H1 (cell line): ENCODE measurements at regions not wholly inside any gene's neighbourhood (a gene's known extent, or its start where the extent isn't known, plus 50 kb on each side); places are given as distances from the start of the nearest gene placed in this dataset.
"Not testable (repeated sequence)": the region's sequence is repeated elsewhere in the genome, so short reads cannot be mapped to it uniquely, and the experiment has no call there.

Experiments used
- CTCF ChIA-PET: fragments of 300-600 bp; sonication (Branson Sonifier 250); formaldehyde crosslinking; loops from one replicate; lab custom pipeline; 2021; ENCODE audit not compliant: partially characterized antibody; lab: Charles Lee
- POLR2A ChIA-PET: fragments of 300-600 bp; sonication (Branson Sonifier 250); formaldehyde crosslinking; loops from one replicate; lab custom pipeline; 2021; ENCODE audit warnings: inconsistent platforms; ENCODE audit not compliant: partially characterized antibody; lab: Charles Lee
- DNase-seq, 2 experiments: peaks; one replicate each; pipeline versions ENCODE4 v3.0.0 to v3.0.0-alpha.2; 2010 to 2022; ENCODE audit warnings: low spot score in 2 of 2, low read depth in 1 of 2, mixed read lengths in 1 of 2
- FAIRE-seq: peaks from 2 replicates; lab custom pipeline; 2011; peaks lifted over from hg19 to GRCh38; lab: Jason Lieb, UNC
- H2AFZ ChIP-seq: 2 replicates; pipeline ENCODE4 v1.8.1; 2012; ENCODE audit warnings: low read length, inconsistent platforms
- H2AK5ac ChIP-seq: 2 replicates; pipeline ENCODE4 v1.6.1; 2013; ENCODE audit warnings: low read depth, low read length
- H2BK120ac ChIP-seq: replicated peaks from 2 replicates; pipeline ENCODE3; 2013; ENCODE audit warnings: low read depth, low read length, inconsistent platforms
- H2BK12ac ChIP-seq: 2 replicates; pipeline ENCODE4 v1.6.1; 2013; ENCODE audit warnings: low read depth, low read length
- H2BK15ac ChIP-seq: 2 replicates; pipeline ENCODE4 v1.6.1; 2013; ENCODE audit warnings: low read length
- H2BK20ac ChIP-seq: 2 replicates; pipeline ENCODE4 v1.6.1; 2013; ENCODE audit warnings: low read length
- H2BK5ac ChIP-seq: 2 replicates; pipeline ENCODE4 v1.6.1; 2013; ENCODE audit warnings: low read depth, low read length
- H3K14ac ChIP-seq: 2 replicates; pipeline ENCODE4 v1.6.1; 2013; ENCODE audit warnings: inconsistent platforms; ENCODE audit not compliant: insufficient read length
- H3K18ac ChIP-seq: 2 replicates; pipeline ENCODE4 v1.6.1; 2013; ENCODE audit warnings: low read length; ENCODE audit errors: extremely low read depth
- H3K23ac ChIP-seq: 2 replicates; pipeline ENCODE4 v1.6.1; 2013; ENCODE audit warnings: inconsistent platforms; ENCODE audit not compliant: insufficient read length
- H3K23me2 ChIP-seq: 2 replicates; pipeline ENCODE4 v1.6.1; 2013; ENCODE audit warnings: low read depth, low read length
- H3K27ac ChIP-seq: 2 replicates; pipeline ENCODE4 v1.6.1; 2011; ENCODE audit warnings: low read depth, low read length, inconsistent platforms
- H3K27me3 ChIP-seq, 4 experiments: replicated peaks in 1 of 4; 1 replicate in 1 of 4; 2 replicates in 3 of 4; pipeline versions ENCODE4 v1.6.1 to v1.8.1; 2011 to 2013; ENCODE audit warnings: low read length in 3 of 4, mild to moderate bottlenecking in 3 of 4, inconsistent platforms in 2 of 4, mixed read lengths in 2 of 4, moderate library complexity in 1 of 4; ENCODE audit not compliant: control insufficient read depth in 3 of 4, insufficient read depth in 3 of 4; ENCODE audit errors: extremely low read depth in 1 of 4
- H3K36me3 ChIP-seq, 4 experiments: 2 replicates each; pipeline versions ENCODE4 v1.6.1 to v1.8.1; 2011 to 2013; ENCODE audit warnings: mild to moderate bottlenecking in 4 of 4, low read length in 3 of 4, moderate library complexity in 2 of 4, control low read depth in 1 of 4, inconsistent platforms in 1 of 4; ENCODE audit not compliant: insufficient read depth in 4 of 4, control insufficient read depth in 2 of 4
- H3K4ac ChIP-seq: replicated peaks from 2 replicates; pipeline ENCODE3; 2013; ENCODE audit warnings: low read length, low read depth, mixed read lengths, inconsistent platforms; ENCODE audit not compliant: insufficient read length
- H3K4me1 ChIP-seq, 4 experiments: replicated peaks in 1 of 4; 1 replicate in 1 of 4; 2 replicates in 3 of 4; pipeline versions ENCODE4 v1.6.1 to v1.8.1; 2011 to 2013; ENCODE audit warnings: low read length in 3 of 4, inconsistent platforms in 2 of 4, mixed read lengths in 1 of 4; ENCODE audit not compliant: insufficient read depth in 4 of 4, control insufficient read depth in 3 of 4
- H3K4me2 ChIP-seq, 2 experiments: 2 replicates each; pipeline versions ENCODE4 v1.6.1 to v1.8.1; 2011 to 2013; ENCODE audit warnings: low read depth in 2 of 2, low read length in 2 of 2, control low read depth in 1 of 2, inconsistent platforms in 1 of 2, mild to moderate bottlenecking in 1 of 2; ENCODE audit not compliant: insufficient read depth in 1 of 2
- H3K4me3 ChIP-seq, 4 experiments: fragments of 200-600, 300-600 bp in 1 of 4; sonication (generic), shearing (Covaris generic), sonication (Bioruptor Twin) in 1 of 4; 2 replicates each; pipeline versions ENCODE4 v1.5.1 to v1.8.1; 2011 to 2016; ENCODE audit warnings: low read length in 4 of 4, low read depth in 3 of 4, control low read depth in 2 of 4, inconsistent platforms in 2 of 4, mild to moderate bottlenecking in 2 of 4, mixed read lengths in 1 of 4, moderate library complexity in 1 of 4; ENCODE audit not compliant: insufficient read depth in 2 of 4; ENCODE audit errors: extremely low read depth in 1 of 4
- H3K56ac ChIP-seq: replicated peaks from 2 replicates; pipeline ENCODE3; 2013; ENCODE audit warnings: low read depth, mild to moderate bottlenecking, mixed read lengths, low read length, inconsistent platforms; ENCODE audit not compliant: insufficient read length
- H3K79me1 ChIP-seq: 2 replicates; pipeline ENCODE4 v1.6.1; 2013; ENCODE audit warnings: low read depth, low read length, control low read depth
- H3K79me2 ChIP-seq, 2 experiments: 2 replicates each; pipeline versions ENCODE4 v1.6.1 to v1.8.1; 2012 to 2013; ENCODE audit warnings: low read length in 2 of 2, mild to moderate bottlenecking in 2 of 2, inconsistent platforms in 1 of 2; ENCODE audit not compliant: insufficient read depth in 2 of 2, control insufficient read depth in 1 of 2
- H3K9ac ChIP-seq, 4 experiments: replicated peaks in 1 of 4; 1 replicate in 1 of 4; 2 replicates in 3 of 4; pipeline versions ENCODE4 v1.6.1 to v1.8.1; 2011 to 2013; ENCODE audit warnings: low read depth in 3 of 4, low read length in 3 of 4, control low read depth in 2 of 4, mild to moderate bottlenecking in 2 of 4, moderate library complexity in 2 of 4, inconsistent platforms in 1 of 4; ENCODE audit errors: extremely low read depth in 1 of 4
- H3K9me3 ChIP-seq, 2 experiments: 2 replicates each; pipeline versions ENCODE4 v1.6.1 to v1.8.1; 2012 to 2013; ENCODE audit warnings: mild to moderate bottlenecking in 2 of 2, moderate library complexity in 2 of 2, control low read depth in 1 of 2, inconsistent platforms in 1 of 2, low read depth in 1 of 2, low read length in 1 of 2, mixed read lengths in 1 of 2; ENCODE audit not compliant: insufficient read depth in 2 of 2
- H4K20me1 ChIP-seq, 2 experiments: replicated peaks in 1 of 2; 2 replicates each; pipeline versions ENCODE3 to v1.8.1; 2011 to 2013; ENCODE audit warnings: inconsistent platforms in 2 of 2, low read length in 2 of 2, mild to moderate bottlenecking in 1 of 2; ENCODE audit not compliant: insufficient read depth in 2 of 2, control insufficient read depth in 1 of 2
- H4K5ac ChIP-seq: 2 replicates; pipeline ENCODE4 v1.6.1; 2013; ENCODE audit warnings: low read length, low read depth, mixed read lengths, inconsistent platforms; ENCODE audit not compliant: insufficient read length
- H4K8ac ChIP-seq: 2 replicates; pipeline ENCODE4 v1.8.0; 2013; ENCODE audit warnings: mild to moderate bottlenecking, moderate library complexity, low read length, inconsistent platforms; ENCODE audit not compliant: insufficient read depth; ENCODE audit errors: extremely low read depth
- H4K91ac ChIP-seq: replicated peaks from 2 replicates; pipeline ENCODE3; 2013; ENCODE audit warnings: low read length, mixed read lengths, inconsistent platforms; ENCODE audit not compliant: insufficient read length
- WGBS, 2 experiments: shearing (Covaris generic) in 1 of 2; methylation state at CpG; one replicate each; pipeline versions ENCODE4 v1.1.6 to v1.1.7; 2013 to 2015; ENCODE audit warnings: low lambda C conversion rate in 2 of 2, mixed read lengths in 2 of 2, inconsistent platforms in 1 of 2, low coverage in 1 of 2, missing lambda C conversion rate in 1 of 2; ENCODE audit not compliant: insufficient replicate concordance in 2 of 2, insufficient coverage in 1 of 2, insufficient read length in 1 of 2; ENCODE audit errors: extremely low coverage in 1 of 2, missing lambda C conversion rate in 1 of 2; 5-methylcytosine and 5-hydroxymethylcytosine counted together

- H3K27ac ChIP-seq, H3K9ac ChIP-seq, H2AFZ ChIP-seq, H3K4me2 ChIP-seq, H4K20me1 ChIP-seq, H3K23ac ChIP-seq, H3K18ac ChIP-seq, H3K14ac ChIP-seq, H4K91ac ChIP-seq, H3K79me1 ChIP-seq, H3K36me3 ChIP-seq, H3K56ac ChIP-seq, H3K4me1 ChIP-seq, H3K4ac ChIP-seq, H3K4me3 ChIP-seq, FAIRE-seq, H4K5ac ChIP-seq, H2BK5ac ChIP-seq, H2BK15ac ChIP-seq, H3K9me3 ChIP-seq, H2AK5ac ChIP-seq, H3K23me2 ChIP-seq, H2BK20ac ChIP-seq, H3K27me3 ChIP-seq, H4K8ac ChIP-seq, CTCF ChIA-PET, H2BK12ac ChIP-seq, H3K79me2 ChIP-seq, DNase-seq, H2BK120ac ChIP-seq, POLR2A ChIA-PET: not testable (repeated sequence)
- WGBS, 2 experiments: no CpG with 5 or more reads among the region's 1 CpG
These were observed 706.9 kb upstream of the FRG1 start for GRCh38 chr4:189233754-189234153.

- H3K4me1 ChIP-seq, H2AFZ ChIP-seq, H4K91ac ChIP-seq, H3K27me3 ChIP-seq, H3K18ac ChIP-seq, FAIRE-seq, H3K9ac ChIP-seq, H3K56ac ChIP-seq, H4K5ac ChIP-seq, H3K14ac ChIP-seq, H3K23me2 ChIP-seq, H2BK15ac ChIP-seq, H2BK5ac ChIP-seq, H4K20me1 ChIP-seq, POLR2A ChIA-PET, H2AK5ac ChIP-seq, H2BK120ac ChIP-seq, DNase-seq, H3K79me1 ChIP-seq, H3K9me3 ChIP-seq, H4K8ac ChIP-seq, H3K4me3 ChIP-seq, H3K79me2 ChIP-seq, H3K36me3 ChIP-seq, H2BK20ac ChIP-seq, H3K4ac ChIP-seq, H3K27ac ChIP-seq, H3K4me2 ChIP-seq, H3K23ac ChIP-seq, H2BK12ac ChIP-seq: not testable (repeated sequence)
- CTCF ChIA-PET: interaction anchor here (0.6 to 1.4 kb wide), 2 partner anchors 11 to 16 kb away, joined by 3 to 4 read pairs; no protein-coding TSS in a partner anchor
These were observed 705.7 kb upstream of the FRG1 start for GRCh38 chr4:189234948-189235347.
